Inflammatory macrophage (primary cell): ENCODE measurements at regions not wholly inside any gene's neighbourhood (a gene's known extent, or its start where the extent isn't known, plus 50 kb on each side); places are given as distances from the start of the nearest gene placed in this dataset.

Source experiments
- DNase-seq, 2 donors: peaks; one replicate each; pipeline ENCODE4 v3.0.0-alpha.2; 2020 to 2022

DNA sequence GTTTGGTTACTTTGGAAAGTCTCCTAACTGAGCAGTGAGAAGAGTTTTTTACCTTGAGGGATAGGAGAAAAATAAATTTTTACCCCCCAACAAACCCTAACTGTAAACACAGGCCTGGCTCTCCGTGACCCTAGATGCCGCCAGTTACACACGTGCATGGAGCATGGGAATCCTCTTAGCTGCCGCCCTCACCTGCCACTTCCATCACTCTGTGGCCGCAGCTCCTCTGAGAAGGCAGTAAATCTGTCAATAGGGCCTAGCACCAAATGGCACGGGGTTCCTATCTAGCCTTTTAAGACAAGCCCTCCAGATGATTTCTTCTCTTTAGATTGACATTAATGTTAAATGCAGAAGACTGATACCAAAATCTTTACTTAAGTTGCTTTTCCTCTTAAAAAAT is 330.3 kb upstream of the FAM241A start:
- DNase-seq, result no peak

DNA sequence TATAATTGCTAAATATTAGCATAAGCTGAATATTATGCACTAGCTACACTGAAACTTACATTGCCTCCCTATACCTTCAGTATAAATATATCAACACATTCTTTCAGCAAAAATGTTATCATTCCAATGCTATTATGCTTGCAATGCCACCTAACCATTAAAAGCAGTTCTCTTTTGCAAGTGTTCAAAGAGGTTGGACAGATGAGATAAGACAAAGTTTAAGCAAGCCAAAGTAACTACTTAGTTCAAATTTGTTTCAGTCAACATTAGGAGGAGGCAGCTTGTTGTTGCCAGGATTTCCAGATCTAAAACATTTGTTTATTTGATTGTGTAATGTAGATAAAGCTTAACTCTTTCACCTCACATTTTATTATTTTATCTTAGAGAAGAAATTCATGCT is 323.9 kb upstream of the FAM241A start:
- no peak for DNase-seq

DNA sequence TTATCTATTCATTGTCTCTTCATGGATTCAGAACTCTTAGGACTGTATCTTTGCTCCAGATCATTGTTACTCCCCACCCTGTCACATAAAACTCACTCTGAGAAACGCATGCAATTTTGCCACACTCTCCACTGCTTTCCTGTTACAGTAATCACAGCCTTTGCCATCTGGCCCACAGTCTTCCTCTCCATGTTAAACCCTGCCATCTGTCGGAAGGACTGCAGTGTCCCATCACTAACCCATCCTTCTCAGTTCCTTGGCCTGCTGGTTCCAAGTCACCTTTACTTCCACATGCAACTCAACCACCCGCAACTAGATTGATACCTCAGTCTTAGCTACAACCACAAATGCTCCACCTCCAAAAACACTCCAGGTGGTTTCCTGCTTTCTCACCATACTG is 308.7 kb upstream of the FAM241A start:
- no peak for DNase-seq

DNA sequence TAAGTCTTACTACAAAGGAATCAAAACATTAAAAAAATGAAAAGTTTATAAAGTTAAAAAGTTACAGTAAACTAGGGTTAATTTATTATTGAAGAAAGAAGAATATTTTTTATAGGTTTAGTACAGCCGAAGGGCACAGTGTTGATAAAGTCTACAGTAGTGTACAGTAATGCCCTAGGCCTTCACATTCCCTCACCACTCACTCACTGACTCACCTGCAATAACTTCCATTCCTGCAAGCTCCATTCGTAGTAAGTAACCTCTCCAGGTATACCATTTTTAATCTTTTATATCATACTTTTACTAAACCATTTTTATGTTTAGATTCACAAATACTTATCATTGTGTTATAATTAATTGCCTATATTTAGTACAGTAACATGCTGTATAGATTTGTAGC is 307.5 kb upstream of the FAM241A start:
- no peak for DNase-seq

DNA sequence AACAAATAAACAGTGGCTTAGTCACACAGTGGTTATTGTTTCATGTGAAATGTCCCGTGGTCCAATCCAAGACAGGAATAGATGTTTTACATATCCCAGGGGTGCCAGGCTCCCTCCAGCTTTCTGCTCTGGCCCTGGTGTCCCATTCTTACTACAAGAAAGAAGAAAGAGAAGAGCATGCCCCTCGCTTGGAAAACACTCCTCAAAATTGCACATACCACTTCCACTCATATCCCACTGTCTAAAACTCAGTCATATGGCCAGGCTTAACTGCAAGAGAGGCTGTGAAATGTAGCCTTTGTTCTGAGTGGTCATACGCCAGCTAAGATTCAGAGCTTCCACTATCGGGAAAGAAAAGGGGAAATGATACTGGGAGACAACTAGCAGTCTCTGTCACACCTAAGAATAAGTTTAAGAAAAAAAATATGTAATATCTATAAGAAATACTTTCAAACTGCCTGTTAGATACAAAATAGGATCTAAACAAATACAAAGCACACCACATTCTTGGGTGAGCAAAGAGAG is 306.8 kb upstream of the FAM241A start:
- no peak for DNase-seq

DNA sequence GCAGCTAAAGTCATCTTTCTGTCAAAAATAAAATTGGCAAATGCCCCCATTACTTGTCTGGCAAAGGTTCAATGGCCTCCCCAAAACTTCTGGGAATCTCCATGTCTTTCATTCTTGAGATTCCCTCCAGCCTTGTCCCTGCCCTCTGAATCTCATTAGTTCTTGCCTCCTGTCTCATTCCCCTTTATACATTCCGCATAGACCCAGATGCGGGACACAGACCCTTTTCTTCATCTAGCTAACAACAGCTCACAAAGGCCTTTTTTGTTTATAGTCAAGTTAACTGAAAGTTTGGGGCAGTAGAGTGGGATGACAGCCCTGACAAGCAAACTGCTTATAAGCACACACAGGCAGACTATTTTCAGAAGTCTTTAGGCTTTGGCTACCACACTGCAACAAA is 306.1 kb upstream of the FAM241A start:
- no peak for DNase-seq

DNA sequence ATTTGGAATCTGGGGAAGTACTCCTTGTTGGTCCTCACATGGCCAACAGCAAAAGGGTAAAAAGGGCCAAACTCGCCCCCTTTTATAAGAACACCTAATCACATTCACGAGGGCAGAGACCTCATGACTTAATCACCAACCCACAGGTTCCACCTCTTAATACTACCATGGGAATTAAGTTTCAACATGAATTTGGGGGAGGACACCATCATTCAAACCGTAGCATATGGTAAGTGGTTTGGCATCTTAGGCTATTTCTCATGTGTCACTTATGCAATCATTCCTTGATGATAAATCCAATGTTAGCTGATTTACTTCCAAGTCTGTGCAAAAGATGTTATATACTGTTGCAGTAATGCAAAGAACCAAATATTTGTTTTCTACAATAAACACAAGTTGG is 302.9 kb upstream of the FAM241A start:
- DNase-seq, result no peak

DNA sequence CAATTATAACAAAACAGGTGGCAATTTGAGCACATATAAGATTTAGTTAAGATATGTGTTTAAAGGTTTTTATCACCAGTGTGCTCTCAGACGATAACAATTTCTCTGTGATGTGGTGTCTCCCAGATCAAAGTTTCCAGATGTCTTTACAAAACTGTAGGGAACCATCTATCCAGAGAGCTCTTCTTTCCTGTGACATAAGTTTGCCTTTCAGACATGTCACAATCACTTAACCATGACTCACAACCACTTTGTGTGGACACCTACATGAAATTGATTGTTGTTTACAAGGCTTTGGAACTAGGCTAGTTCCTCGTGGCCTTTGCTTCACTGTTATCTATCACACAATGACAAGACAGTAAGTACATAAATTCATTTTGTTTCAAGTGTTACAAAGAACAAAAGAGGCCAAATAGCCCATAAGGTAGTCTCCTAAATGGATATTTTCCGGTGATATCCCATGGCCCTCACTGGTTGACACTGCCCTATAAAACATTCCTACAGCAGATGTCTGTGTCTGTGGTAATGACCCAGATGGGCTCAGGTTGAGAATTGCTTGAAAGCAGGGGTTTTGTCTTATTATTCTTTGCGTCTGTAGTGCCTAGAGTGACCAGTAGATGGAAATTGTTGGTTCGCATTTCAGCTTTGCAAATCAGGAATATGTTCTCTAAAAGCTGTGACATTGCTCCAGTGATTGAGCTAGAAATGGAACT is 297.8 kb upstream of the FAM241A start:
- DNase-seq, result peak in 1 of 2 donors; percentile 2

DNA sequence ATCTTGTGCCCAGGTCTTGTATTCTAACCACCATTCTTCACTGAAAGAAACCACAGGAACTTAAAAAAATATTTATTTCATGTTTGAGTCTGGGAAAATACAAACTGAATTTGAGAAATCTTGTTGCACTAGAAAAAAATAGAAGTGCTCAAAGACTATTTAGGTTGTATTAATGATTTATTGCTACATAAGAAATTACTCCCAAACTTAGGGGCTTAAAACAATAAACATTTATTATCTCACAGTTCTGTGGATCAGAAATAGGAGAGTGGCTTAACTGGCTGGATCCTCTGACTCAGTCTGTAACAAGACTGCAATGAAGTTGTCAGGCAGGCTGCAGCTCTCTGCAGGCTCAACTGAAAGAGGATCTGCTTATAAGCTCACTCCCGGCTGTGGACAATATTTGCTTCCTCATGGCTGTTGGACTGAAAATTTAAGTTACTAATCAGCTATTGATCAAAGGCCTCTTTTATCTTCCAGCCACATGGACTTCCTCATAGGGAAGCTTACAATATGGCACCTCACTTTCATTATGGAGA is 295.4 kb upstream of the FAM241A start:
- no peak for DNase-seq

DNA sequence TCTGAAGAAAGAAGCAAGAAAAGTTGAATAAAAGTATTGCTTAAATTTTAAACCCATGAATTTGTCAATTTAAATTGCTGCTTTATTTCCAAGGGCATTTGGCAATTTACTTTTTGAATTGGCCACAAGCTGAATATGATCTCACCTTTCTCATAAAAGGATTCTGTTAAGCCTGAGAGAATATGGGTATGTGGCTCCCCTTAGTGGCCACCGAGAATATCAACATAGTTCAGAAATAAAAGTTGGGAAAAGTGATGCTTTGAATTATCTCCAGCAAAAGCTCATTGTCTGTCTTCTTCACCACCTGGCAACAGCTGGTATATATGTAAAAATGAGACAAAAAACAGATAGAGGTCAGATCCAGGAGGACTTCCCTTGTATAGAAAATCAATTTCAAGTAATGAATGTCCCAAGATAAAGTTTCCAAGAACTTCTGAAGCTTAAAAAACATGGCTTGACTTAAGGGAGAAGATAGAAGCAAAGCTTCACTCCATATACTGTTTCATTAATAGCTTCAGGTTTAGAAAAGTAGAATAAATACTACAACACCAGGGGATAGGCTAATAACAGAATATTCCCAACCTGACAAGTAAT is 290.7 kb upstream of the FAM241A start:
- DNase-seq, result peak; percentile 3 to 4

DNA sequence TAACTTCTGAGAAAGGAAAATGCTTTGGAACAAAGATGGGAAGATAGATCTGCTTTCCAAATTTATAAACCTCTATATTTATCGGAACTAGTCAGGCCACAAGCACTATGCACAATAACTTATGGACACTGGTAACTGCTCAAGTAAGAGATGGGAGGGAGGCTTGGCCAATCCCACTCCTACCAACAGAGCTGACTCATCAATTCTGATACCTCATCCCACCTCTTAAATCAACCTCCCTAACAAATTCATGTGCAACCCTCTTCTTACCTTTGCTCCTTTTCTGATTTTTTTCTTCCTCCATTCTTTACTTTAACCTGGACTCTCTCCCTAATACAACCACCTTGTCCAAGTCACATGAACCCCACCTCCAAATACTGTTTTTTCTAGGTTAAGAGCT is 289.9 kb upstream of the FAM241A start:
- DNase-seq, result no peak

DNA sequence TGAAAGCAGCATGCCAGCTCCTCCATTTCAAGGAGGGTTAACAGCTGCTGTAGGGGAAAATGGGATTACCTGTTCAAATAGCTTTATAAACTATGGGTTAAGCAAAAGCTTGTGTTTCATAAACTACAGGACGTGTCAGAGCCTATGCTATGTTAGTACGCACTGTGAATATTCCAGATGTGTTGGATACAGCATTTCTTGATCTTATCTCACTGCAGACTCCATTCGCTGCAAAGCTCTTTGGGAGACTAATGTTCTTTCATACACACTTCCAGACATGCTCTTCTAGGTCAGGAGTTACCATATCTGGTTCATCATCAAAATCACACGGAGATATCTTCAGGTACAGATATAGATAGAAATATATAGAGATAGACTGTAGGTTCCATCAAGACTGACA is 281.2 kb upstream of the FAM241A start:
- DNase-seq, result no peak

DNA sequence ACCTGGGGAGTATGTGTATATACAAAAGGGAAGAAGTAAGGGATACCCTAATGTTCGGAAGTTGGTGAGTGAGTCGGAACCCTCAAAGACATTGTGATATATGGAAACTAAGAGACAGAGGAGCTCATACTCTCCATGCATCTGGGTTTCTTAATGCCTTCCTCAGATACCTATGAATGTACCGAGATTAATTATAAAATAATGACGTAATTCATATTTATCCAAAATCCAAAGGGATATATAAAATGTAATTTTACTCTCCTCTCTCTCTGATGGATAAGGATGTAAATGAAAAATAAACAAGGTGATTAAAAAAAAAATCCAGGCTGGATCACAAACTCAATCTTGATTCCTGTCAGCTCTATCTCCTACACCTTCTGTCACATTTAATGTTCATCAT is 275.9 kb upstream of the FAM241A start:
- no peak for DNase-seq

DNA sequence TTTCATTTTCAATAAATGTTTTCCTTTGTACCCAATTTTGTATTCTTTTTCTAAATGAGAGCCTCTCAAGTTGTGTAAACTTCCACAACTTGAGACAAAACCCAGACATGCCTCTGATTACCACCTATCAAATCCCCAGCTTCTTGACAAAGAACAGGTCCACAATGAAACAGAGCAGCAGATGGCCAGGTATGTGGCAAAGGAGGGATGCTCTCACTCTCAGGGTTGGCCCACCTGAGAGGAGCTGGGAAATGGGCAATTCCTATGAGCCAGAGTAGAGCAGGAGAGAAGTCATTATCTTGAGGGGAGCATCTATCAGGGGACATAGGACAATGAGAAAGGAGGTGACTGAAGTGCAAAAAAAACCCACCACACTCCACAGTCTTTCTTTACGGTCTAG is 273.5 kb upstream of the FAM241A start:
- DNase-seq, result no peak

DNA sequence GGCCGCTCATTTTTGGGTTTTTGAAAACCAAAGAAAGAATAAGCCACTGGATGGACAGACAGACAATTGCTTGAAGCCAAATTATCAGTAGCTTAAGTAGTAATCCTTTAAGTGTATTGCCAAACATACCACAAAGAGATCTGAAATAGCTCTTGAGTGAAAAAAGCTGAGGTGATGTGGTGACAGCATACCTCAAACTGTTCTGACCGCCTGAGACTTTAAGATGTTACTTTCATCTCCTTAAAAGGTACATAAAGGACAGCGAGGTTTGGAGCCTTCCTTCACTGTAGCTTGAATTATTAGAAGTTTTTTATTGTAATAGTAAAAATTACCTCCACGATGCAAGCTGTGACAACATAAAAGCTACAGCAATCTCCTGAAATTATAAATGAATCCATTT is 271.5 kb upstream of the FAM241A start:
- no peak for DNase-seq

DNA sequence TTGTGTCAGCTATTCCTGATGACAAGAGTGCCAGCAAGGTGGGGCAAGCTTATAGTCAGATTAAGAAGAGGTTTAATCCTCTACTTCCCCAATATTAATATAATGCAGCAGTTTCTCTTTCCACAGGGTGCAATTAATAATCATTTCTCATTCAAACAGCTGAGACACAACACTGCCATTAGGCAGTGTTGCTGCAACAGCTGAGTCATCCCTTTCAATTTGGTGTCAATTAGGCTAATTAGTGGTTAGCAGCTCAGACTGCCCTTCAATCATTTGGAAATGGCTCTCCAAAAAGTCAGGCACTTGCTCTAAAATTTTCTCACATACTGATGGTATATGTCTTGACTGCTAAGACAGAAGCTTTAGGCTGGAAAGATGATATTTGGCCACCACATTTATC is 265.7 kb upstream of the FAM241A start:
- no peak for DNase-seq

DNA sequence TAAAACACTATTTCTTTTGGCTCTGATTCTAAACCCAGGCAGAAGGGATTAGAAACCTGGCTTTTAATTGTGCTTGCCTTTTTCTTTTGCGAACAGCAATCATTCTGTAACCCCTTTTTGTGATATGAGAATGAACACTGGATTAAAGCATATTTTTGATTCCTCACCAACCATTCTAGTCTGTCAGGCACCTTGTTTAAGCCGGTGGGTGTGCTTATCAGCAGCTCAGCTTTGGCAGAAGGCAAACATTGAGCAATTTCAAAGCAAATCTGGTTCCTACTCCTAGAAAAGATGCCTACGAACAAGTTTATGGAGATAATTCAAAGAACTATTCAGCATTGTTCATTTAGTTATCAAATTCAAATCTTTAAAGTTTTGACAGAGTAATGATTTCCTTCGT is 265.1 kb upstream of the FAM241A start:
- no peak for DNase-seq

DNA sequence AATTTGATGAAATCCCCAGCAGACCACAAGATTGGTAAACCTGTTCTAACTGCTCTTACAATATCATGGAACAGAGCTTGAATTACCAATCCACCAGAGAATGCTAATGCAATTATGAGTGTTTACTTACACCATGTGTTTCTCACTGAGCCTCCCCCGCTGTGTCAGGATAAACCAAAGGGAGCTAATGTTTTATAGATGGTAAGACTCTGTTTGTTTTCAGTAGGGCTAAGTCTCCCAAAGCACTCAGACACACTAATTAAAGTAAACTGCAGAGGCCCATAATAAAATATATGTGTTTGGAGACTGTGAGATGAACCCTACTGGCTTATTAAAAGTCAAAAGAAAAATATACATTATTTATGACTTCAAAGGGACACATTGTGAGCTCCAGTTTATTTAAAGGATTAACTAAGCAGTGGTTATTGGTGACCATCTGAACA is 261.7 kb upstream of the FAM241A start:
- DNase-seq, result no peak

DNA sequence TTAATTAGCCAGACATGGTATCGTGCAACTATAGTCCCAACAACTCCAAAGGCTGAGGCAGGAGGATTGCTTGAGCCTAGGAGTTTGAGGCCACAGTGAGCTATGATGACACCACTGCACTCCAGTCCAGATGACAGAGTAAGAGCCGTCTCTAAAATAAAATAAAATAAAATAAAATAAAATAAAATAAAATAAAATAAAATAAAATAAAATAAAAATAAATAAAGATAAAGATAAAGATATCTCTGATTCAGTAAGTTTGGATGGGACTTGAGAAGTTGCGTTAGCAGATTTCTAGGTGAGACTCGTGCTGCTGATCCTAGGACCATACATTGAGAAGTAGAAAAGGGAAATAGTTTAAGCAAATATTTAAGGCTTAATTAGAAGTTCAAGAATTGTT is 254.8 kb upstream of the FAM241A start:
- no peak for DNase-seq

DNA sequence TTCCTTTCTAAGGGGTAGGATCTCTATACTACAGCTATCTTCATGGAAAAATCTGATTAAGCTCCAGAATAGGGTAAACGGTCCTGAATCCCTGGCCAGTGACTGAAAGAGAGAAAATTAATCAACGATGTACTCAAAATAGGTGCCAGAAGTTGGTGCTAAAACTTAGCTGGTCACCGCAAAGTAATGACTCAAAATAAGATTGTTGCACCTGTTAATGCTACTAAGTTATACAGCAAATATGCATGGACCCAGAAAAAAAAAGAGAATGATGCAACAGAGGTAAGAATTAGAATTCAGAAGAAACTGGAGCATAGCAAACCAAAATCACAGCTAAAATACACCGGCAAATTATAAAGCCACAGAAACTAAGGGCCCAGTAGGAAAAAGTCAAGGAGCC is 239.7 kb upstream of the FAM241A start:
- DNase-seq, result no peak

DNA sequence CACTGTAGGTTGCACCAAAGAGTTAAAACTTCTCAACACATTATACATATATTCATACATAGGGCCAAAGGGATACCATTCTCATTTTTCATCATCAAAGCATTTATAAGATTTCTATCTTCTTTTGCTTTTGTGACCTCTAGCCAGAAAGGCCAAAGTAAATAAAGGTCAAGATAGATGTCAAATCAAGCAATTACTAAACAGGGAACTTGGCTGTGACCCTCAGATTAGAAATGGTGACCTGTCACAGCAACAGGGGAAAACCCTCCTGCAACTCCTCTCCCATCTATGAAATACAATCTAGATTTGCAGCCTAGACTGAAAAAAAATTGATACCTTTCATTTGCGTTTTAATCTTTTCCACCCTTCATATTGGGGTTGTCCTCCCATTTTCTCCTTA is 225.6 kb upstream of the FAM241A start:
- DNase-seq, result no peak

DNA sequence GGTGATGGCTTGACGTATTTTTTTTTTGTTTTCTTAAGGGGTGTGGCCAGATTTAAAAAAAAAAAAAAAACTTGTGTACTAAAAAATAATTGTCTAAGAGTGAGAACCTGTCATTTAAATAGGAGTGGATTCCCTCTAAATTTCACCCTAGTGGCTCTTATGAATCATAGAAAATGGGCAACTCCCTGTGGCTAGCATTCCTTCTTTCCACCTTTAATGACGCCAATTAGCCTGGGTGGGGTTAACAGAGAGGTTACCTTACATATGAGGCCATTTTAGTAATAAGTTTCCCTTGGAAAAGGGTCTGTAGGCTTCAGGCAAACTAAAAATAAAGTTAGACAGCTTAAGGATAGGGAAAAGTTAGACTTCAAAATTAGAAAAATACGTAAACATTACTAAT is 223.5 kb upstream of the FAM241A start:
- no peak for DNase-seq

DNA sequence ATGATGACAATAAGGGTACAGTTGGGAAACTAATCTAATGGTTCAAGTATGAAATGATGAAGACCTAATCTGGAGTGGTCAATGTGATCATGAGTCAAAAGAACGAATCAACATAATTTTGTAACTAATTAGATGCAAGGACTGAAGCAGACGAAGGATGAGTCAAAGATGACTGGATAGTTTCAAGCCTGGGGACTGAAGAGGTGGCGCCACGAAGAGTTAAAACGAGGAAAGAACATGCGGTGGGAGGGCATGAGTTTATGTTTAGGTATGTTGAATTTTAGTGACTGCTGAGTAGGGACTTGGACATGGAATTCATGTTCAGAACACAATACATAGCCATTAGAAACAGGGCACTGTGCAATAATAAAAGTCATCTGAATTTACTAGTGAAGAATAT is 221.5 kb upstream of the FAM241A start:
- DNase-seq, result no peak

DNA sequence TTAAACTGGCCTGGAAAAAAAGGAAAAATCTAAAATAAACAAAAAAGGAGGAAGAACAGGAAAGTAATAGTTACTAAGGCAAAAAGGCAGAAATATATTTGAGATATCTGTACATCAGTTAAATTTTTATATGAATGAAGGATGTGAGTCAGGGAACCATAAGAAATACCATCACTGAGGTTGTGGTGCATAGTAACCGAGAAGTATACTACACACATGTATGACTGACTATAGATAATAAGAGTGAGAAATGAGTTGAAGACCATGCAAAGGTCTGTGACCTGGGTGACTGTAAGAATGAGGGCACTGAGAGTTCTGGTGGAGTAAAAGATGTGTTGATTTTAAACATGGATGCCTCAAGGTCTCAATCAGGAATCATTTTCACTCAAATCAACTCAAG is 220.6 kb upstream of the FAM241A start:
- DNase-seq, result no peak
